HG03159 (cell line): ENCODE measurements at regions not wholly inside any gene's neighbourhood (a gene's known extent, or its start where the extent isn't known, plus 50 kb on each side); places are given as distances from the start of the nearest gene placed in this dataset.
"Not testable (repeated sequence)": the region's sequence is repeated elsewhere in the genome, so short reads cannot be mapped to it uniquely, and the experiment has no call there.

ENCODE experiments used
- ATAC-seq: cut with Tn5 transposase; IDR thresholded peaks from one replicate; pipeline ENCODE4 v1.9.1; 2021; ENCODE audit warnings: mild to moderate bottlenecking, moderate library complexity; ENCODE audit not compliant: unreplicated experiment

GRCh38 chr2:77578354-77578753 is 56.2 kb upstream of the LRRTM4 start:
- no peak for ATAC-seq

GRCh38 chr2:77579076-77579769 is 57.0 kb upstream of the LRRTM4 start:
- ATAC-seq = no peak

GRCh38 chr2:77588438-77588837 is 66.3 kb upstream of the LRRTM4 start:
- ATAC-seq = no peak

GRCh38 chr2:77590298-77590917 is 68.2 kb upstream of the LRRTM4 start:
- ATAC-seq = no peak

- not testable (repeated sequence) for ATAC-seq
Measured at GRCh38 chr2:77592955-77593354, 70.8 kb upstream of the LRRTM4 start.

GRCh38 chr2:77602771-77603170 is 80.6 kb upstream of the LRRTM4 start:
- ATAC-seq = no peak

GRCh38 chr2:77604953-77605929 is 83.1 kb upstream of the LRRTM4 start:
- ATAC-seq = no peak

- no peak for ATAC-seq
Measured at GRCh38 chr2:77608510-77608909, 86.3 kb upstream of the LRRTM4 start.

GRCh38 chr2:77629539-77629938 is 107.4 kb upstream of the LRRTM4 start:
- ATAC-seq = no peak

- no peak for ATAC-seq
Measured at GRCh38 chr2:77631007-77631406, 108.8 kb upstream of the LRRTM4 start.

- ATAC-seq = no peak
Measured at GRCh38 chr2:77633601-77634000, 111.4 kb upstream of the LRRTM4 start.

- no peak for ATAC-seq
Measured at GRCh38 chr2:77640924-77641323, 118.7 kb upstream of the LRRTM4 start.

GRCh38 chr2:77642339-77642738 is 120.2 kb upstream of the LRRTM4 start:
- no peak for ATAC-seq

- no peak for ATAC-seq
Measured at GRCh38 chr2:77649856-77650255, 127.7 kb upstream of the LRRTM4 start.

- ATAC-seq = no peak
Measured at GRCh38 chr2:77652499-77652898, 130.3 kb upstream of the LRRTM4 start.

GRCh38 chr2:77664491-77664890 is 142.3 kb upstream of the LRRTM4 start:
- ATAC-seq = no peak

GRCh38 chr2:77666251-77666980 is 144.2 kb upstream of the LRRTM4 start:
- no peak for ATAC-seq

GRCh38 chr2:77684543-77685319 is 162.6 kb upstream of the LRRTM4 start:
- ATAC-seq = not testable (repeated sequence)

- ATAC-seq = no peak
Measured at GRCh38 chr2:77712601-77713000, 190.4 kb upstream of the LRRTM4 start.

- ATAC-seq = no peak
Measured at GRCh38 chr2:77713412-77713811, 191.2 kb upstream of the LRRTM4 start.
